GM04503 (cell line): ENCODE measurements at regions not wholly inside any gene's neighbourhood (a gene's known extent, or its start where the extent isn't known, plus 50 kb on each side); places are given as distances from the start of the nearest gene placed in this dataset.
"Not testable (repeated sequence)": the region's sequence is repeated elsewhere in the genome, so short reads cannot be mapped to it uniquely, and the experiment has no call there.

Source experiments
- DNase-seq: peaks from one replicate; pipeline ENCODE4 v3.0.0-alpha.2; 2012; ENCODE audit warnings: low read depth

DNA sequence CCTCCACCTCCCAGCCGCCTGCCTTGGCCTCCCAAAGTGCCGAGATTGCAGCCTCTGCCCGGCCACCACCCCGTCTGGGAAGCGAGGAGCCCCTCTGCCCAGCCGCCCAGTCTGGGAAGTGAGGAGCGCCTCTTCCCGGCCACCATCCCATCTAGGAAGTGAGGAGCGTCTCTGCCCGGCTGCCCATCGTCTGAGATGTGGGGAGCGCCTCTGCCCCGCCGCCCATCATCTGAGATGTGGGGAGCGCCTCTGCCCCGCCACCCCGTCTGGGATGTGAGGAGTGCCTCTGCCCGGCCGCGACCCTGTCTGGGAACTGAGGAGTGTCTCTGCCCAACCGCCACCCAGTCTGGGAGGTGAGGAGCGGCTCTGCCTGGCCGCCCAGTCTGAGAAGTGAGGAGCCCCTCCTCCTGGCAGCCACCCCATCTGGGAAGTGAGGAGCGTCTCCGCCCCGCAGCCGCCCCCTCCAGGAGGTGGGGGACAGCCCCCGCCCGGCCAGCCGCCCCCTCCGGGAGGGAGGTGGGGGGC, 296.3 kb downstream of the HNRNPD start:
- not testable (repeated sequence) for DNase-seq

GRCh38 chr4:82076809-82077208, 297.0 kb downstream of the HNRNPD start:
- no peak for DNase-seq

DNA sequence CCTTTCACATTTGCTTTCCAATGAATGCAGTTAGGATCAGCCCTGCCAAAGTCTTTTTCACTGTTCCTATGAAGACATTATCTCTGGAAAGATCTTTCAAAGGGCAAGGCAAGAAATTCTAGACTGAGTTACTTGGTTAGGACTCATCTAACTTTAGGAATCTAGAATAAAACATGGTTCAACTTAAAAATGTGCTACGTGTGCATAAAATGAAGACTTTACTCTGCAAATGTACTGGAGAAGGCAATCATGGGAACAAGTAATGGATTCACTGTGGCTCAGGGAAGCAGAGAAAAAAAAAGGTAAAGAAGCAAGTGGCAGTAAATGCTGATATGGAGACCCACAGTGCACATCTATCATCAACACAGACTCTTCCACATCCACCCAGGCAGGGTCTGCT, 297.4 kb downstream of the HNRNPD start:
- no peak for DNase-seq

DNA sequence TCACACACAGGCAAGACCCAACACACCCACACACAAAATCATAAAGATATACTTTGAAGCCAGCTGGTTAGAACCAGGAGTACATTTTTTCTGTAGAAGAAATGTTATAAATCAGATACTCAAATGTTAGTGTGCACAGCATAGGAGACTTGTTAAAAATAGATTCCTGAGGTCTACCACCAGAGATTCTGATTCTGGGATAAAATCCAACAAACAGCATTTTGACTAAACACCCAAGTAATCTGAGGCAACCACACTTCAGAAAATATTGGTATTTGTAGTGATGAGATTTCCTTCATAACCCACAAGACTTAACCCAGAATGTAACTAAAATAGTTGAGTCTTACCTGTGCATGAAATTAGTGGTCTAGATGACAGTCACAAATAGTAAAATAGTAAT, 301.8 kb downstream of the HNRNPD start:
- DNase-seq = no peak

DNA sequence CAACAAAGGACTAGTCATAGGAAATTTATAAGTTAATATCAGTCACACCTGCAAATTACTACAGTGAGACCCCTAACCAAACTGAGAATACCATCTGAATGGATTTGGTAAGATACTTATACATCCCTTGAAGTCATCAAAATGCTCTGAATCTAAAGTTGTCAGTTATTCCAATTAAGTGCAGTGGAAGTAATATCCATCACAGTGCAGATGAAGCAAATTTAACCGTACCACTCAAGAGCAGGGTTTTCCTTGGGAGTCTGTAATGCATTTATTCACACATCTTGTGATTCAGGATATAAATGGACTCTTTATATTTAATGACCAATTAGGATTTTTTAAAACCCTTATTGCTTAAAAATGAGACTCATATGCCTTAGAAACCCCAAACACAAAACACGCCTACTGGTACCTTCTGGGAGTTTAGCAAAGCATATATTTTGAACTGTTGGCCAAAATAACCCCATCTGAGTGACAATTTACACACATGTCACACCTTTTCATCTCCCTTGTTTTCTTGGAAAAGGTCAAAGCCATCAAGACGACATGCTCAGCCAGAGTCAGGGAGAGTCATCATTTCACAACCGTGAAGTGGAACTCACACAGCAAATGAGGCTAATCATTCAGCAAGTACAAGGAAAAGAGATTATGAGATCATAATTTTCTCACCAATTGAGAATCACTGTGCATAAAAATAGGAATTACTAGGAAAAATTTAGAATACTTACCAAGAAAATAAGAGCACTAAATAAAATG, 303.7 kb downstream of the HNRNPD start:
- no peak for DNase-seq

- DNase-seq = no peak
Observed at GRCh38 chr4:82063017-82063416, 310.8 kb downstream of the HNRNPD start.

DNA sequence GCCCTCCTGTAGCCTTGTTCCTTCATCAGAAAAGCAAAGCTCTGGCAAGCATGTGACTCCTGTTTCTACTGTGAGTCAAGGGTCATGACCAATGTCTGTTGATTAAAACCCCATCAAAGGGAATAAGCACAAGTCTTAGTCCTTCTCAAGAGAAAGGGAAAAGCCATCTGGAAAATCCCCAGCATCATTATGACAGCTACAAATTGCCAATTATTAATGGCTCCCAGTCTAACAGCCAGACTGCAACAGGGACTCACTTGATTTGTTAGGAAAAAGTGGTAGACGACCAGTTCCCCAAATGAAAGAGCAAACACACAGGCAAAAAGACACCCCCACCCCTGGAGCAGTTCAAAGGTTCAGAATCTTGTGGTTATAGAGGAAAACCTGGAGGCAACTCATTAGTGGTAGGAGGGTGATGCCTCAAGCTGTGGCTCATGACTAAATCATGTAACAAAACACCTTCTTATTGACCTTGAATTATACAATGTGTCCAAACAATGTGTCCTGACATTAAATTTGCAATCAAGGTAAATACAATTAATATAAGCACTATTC, 315.7 kb downstream of the HNRNPD start:
- DNase-seq = no peak

- DNase-seq = no peak
Observed at GRCh38 chr4:82055156-82055555, 318.6 kb downstream of the HNRNPD start.

DNA sequence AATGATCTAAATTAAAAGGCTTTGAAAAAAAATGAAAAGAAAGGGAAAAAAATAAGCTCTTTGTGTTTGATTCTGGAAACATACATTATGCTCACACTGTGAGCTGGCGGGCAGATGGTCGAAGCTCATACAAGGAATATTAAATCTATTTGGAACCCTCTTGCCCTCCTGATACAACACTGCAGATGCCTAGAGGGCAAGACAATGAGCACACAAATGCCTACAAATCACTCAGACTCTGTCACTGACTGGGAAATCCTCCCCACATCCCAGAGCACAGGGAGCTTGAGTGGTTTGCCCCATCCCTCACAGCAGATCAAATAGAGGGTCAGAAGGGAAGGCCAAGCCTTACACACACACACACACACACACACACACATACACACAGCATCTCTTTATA, 320.4 kb downstream of the HNRNPD start:
- no peak for DNase-seq

DNA sequence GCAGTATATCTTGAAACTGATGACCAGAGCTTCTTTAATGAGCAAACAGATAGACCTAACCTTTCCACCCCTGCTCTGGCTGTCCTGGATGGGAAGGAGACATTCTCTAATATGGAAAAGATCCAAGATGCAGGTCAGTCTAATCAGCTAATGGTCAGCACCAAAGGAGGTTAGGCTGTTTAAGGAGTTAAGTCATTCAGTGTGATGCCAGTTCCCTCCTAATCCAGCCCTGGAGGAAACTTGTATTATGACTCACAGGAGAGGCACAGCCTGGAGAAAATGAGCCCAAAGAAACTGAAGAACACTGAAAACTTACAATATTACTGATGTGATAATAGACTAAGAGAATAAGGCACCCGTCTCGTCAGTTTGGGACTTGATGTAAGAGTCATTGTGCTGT, 323.0 kb downstream of the HNRNPD start:
- DNase-seq = no peak

DNA sequence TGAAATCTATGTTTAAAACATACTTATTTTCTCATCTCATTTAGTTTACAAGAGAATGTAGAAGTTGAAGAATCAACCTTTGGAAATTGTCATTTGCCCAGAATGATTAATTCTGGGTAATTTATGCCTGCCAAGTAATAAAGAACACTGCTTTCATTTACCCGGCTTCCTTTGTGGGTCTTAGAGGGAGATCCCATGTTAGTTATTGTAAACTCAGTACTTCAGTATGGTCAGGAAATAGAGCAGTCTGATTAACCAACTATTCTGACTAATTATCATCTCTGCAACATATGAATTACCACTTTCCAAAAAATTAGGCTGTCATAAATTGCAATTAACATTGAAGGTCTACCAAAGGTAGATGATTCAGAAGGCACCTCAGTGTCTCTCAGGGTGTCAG, 324.5 kb downstream of the HNRNPD start:
- DNase-seq = no peak

GRCh38 chr4:82047731-82048130, 326.1 kb downstream of the HNRNPD start:
- no peak for DNase-seq

GRCh38 chr4:82046796-82047195, 327.0 kb downstream of the HNRNPD start:
- no peak for DNase-seq

DNA sequence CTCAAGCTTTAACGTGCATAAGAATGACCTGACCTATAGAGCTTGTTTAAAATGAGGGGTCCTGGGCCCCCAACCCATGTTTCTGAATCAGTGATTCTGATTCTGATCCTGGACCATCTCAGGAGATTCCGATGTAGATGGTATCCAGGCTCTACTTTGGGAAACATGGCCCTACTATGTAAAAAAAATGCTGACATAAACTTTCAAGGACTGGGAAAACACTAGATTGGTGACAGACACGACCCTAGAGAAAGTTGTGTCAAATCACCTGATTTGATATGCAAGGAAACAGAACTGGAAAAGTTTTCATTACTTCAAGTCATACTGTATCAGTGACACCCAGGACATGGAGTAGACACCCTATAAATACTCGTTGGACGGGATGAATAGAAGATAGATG, 328.5 kb downstream of the HNRNPD start:
- no peak for DNase-seq

- DNase-seq = no peak
Observed at GRCh38 chr4:82044141-82044993, 329.4 kb downstream of the HNRNPD start.

DNA sequence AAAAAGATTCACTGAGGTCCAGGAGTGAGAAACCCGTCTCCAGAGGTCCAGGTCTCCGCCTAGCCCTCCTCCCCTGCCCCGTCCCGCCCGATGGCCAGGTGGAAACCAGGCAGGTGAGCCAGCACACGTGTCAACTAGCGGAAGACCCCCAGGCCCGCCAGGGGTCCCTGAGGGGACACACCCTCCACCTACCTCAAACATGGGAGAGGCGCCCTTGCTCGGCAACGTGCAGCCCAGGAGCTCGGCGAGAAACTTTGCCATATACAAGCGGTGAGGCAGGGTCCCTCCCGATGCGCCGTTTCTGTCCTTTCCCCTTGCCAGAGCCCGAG, 330.0 kb downstream of the HNRNPD start:
- DNase-seq = no peak

DNA sequence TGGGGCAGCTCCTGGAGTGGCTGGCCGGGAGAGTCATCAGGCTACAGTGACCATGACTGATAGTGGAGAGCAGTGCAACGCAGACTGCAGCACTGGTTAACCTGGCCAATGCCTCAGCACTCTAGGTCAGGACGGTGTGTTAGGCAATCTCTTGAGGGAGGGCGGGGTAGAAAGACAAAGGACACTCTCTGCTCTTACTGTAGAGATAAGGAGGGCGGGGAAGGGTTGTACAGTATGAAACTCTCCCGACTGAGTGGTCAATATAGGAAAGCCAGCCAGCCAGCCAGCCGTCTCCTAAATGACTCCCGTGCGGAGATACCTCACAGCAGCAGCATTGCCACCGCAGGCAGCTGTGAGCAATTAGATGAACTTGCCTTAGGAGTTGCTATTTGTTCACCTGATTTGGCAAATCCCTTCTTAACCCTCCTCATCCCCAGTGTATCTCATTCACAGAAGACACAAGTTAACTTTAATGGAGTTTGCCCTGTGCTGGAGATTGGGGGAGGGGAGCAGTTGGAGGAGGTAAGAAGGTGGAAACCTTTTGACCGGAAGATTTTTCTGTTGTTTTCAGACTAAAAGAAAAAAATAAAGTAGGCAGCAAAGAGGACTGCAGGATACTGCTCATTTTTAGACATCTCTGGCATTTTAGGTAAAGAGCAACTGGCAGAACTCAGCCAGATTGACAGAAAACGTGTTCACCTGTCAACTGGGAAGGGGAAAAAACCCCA, 330.5 kb downstream of the HNRNPD start:
- DNase-seq = no peak

DNA sequence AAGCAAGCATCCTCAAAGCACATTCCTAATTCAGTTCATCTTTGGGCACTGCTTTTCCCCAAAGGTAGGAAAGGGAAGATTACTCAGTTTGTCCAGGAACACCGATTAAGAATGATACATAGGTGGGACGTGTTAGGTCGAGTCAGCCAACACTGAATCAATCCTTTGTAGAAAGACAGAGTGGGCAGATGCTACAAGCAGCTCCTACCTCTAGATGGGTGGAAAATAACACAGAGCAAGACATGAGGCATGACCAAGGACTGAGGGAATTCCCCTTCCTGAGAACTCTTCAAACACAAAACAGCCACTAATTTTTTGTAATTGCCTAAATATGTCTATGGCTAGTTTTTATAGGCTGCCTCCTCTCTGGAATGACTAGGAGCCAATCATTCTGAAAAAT, 331.7 kb downstream of the HNRNPD start:
- no peak for DNase-seq

GRCh38 chr4:82038936-82039335, 334.9 kb downstream of the HNRNPD start:
- no peak for DNase-seq

- DNase-seq = no peak
Observed at GRCh38 chr4:82036181-82036580, 337.6 kb downstream of the HNRNPD start.

- DNase-seq = no peak
Observed at GRCh38 chr4:82034878-82035277, 338.9 kb downstream of the HNRNPD start.

DNA sequence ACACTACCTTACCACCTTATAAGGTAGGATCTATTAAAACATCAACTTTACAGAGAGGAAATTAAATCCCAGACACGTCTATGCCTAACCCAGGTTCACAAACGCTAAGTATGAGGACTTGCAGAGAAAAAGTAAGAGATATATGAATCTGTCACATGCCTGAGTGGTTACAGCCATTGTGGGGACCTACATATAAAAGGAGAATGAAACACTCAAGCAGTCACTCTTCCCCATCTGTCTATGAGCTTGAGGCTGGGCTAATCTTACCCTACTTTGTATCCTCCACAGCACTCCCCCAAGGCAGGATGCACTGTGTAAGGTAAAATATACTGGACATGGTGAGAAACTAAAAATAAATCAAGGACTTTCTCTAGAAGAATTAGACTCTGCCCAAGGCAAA, 339.9 kb downstream of the HNRNPD start:
- DNase-seq = no peak
